ENCODE measurements at regions not wholly inside any gene's neighbourhood (a gene's known extent, or its start where the extent isn't known, plus 50 kb on each side); places are given as distances from the start of the nearest gene placed in this dataset.

DNA sequence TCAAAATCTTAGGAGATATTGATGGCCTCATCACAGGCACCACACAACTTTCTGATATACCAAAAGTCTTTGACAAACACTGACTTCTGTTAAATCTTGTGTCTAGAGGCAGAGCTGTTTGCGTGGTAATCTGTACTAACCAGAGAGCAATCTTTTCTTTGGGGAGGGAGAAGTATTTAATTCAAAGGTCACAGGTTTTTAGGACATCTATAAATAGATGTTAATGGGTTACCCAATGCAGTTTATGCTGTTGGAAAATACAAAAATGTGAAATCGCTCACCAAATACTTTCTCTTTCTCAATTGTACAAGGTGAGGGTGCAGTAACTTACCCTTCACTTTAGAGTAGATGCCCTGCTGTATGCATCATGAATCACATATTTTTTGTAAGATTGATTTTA lies 510.5 kb downstream of the NSUN3 start:
- Histone ChIP-seq H3K27ac (ENCODE audit: low read length) (no peak overlapping the region), H3K36me3 (ENCODE audit: insufficient read depth, low read length) (no peaks in the 10 kb centered on the region), H2AFZ (ENCODE audit: low read depth, low read length) (no peak overlapping the region), H3K9ac (ENCODE audit: low read length) (no peak overlapping the region), H3K27me3 (ENCODE audit: insufficient read depth, low read depth, low read length) (no peaks in the 10 kb centered on the region), H3K9me3 (ENCODE audit: low read length) (no peaks in the 10 kb centered on the region), H3F3A (ENCODE audit: insufficient read depth, low read length, poor library complexity, severe bottlenecking) (no peaks in the 10 kb centered on the region), H3K79me2 (replicated peaks; ENCODE audit: insufficient read depth, low read length) (no peaks in the 10 kb centered on the region), H3K9me2 (ENCODE audit: insufficient read depth, low read length) (no peaks in the 10 kb centered on the region), H3K4me3 (ENCODE audit: low read length) (no peak overlapping the region), H4K20me1 (ENCODE audit: insufficient read depth) (no peaks in the 10 kb centered on the region), H3K4me2 (ENCODE audit: low read length) (no peak overlapping the region)
- TF ChIP-seq REST (IDR thresholded peaks at IDR 0.05; ENCODE audit: borderline replicate concordance) (no peak), EP300 (conservative IDR thresholded peaks at IDR 0.05; ENCODE audit: poor library complexity, severe bottlenecking) (no peak), EZH2 (IDR thresholded peaks at IDR 0.05; ENCODE audit: borderline replicate concordance, insufficient read depth, low read length, poor library complexity, severe bottlenecking) (no peak), RAD21 (conservative IDR thresholded peaks at IDR 0.05) (no peak), MXI1 (conservative IDR thresholded peaks at IDR 0.05; ENCODE audit: poor library complexity, severe bottlenecking) (no peak), SMC3 (conservative IDR thresholded peaks at IDR 0.05; ENCODE audit: poor library complexity) (no peak), TAF1 (IDR thresholded peaks at IDR 0.05; ENCODE audit: low read depth) (no peak), CTCF (IDR thresholded peaks at IDR 0.05; ENCODE audit: poor library complexity, severe bottlenecking) (no peak)

GRCh38 chr3:94587291-94587690 lies 524.4 kb downstream of the NSUN3 start:
- Histone ChIP-seq H4K20me1 (ENCODE audit: insufficient read depth) (no peaks in the 10 kb centered on the region), H3K9me3 (ENCODE audit: low read length) (no peaks in the 10 kb centered on the region), H3K4me2 (ENCODE audit: low read length) (no peak overlapping the region), H2AFZ (ENCODE audit: low read depth, low read length) (no peak overlapping the region), H3K36me3 (ENCODE audit: insufficient read depth, low read length) (no peaks in the 10 kb centered on the region), H3K4me3 (ENCODE audit: low read length) (no peak overlapping the region), H3K79me2 (replicated peaks; ENCODE audit: insufficient read depth, low read length) (no peaks in the 10 kb centered on the region), H3K9me2 (ENCODE audit: insufficient read depth, low read length) (no peaks in the 10 kb centered on the region), H3K9ac (ENCODE audit: low read length) (no peak overlapping the region), H3K27ac (ENCODE audit: low read length) (no peak overlapping the region), H3F3A (ENCODE audit: insufficient read depth, low read length, poor library complexity, severe bottlenecking) (no peaks in the 10 kb centered on the region), H3K27me3 (ENCODE audit: insufficient read depth, low read depth, low read length) (no peaks in the 10 kb centered on the region)
- TF ChIP-seq REST (IDR thresholded peaks at IDR 0.05; ENCODE audit: borderline replicate concordance) (no peak), SMC3 (conservative IDR thresholded peaks at IDR 0.05; ENCODE audit: poor library complexity) (no peak), RAD21 (conservative IDR thresholded peaks at IDR 0.05) (no peak), MXI1 (conservative IDR thresholded peaks at IDR 0.05; ENCODE audit: poor library complexity, severe bottlenecking) (no peak), EP300 (conservative IDR thresholded peaks at IDR 0.05; ENCODE audit: poor library complexity, severe bottlenecking) (no peak), POLR2AphosphoS5 (IDR thresholded peaks at IDR 0.05) (no peak), TAF1 (IDR thresholded peaks at IDR 0.05; ENCODE audit: low read depth) (no peak), CTCF (IDR thresholded peaks at IDR 0.05; ENCODE audit: poor library complexity, severe bottlenecking) (no peak), EZH2 (IDR thresholded peaks at IDR 0.05; ENCODE audit: borderline replicate concordance, insufficient read depth, low read length, poor library complexity, severe bottlenecking) (no peak)
